ENCODE measurements at regions not wholly inside any gene's neighbourhood (a gene's known extent, or its start where the extent isn't known, plus 50 kb on each side); places are given as distances from the start of the nearest gene placed in this dataset.
"Not testable (repeated sequence)": the region's sequence is repeated elsewhere in the genome, so short reads cannot be mapped to it uniquely, and the experiment has no call there.

DNA sequence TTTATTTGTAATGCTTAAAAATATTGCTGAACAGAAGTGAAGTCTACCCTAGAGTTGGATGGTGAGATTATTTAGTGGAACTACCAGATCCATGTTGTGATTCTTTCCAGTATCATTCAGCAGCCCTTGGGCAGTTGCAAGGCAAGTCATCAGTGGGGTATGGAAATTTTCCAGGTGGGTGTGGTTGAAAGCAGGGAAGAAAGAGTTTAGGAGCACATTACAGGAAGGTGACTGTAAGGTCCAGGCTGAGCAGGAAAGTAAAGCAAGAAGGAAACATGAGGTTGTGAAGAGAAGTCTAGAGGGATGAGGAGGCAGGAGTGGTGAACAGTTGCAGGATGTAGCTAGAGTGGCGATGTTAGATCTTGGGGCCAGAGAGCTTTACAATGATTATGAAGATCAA lies 178.0 kb upstream of the ROPN1B start:
- H3K4me3 ChIP-seq (ENCODE audit: low read depth, low read length); H3K27me3 ChIP-seq (replicated peaks; ENCODE audit: control insufficient read depth, insufficient read depth, low read length); DNase-seq; H3K9me3 ChIP-seq; H3K27me3 Mint-ChIP-seq (ENCODE audit: insufficient read depth, unreplicated experiment); H3K36me3 Mint-ChIP-seq (ENCODE audit: insufficient read depth, unreplicated experiment); H3K36me3 ChIP-seq (ENCODE audit: control insufficient read depth, insufficient read depth, low read length); CTCF ChIA-PET; POLR2A ChIA-PET; BruUV-seq (replicated peaks); H3K4me1 Mint-ChIP-seq (ENCODE audit: low read depth, unreplicated experiment); intact Hi-C loops (cut with micrococcal nuclease; ENCODE audit: unreplicated experiment); H3K4me3 Mint-ChIP-seq (ENCODE audit: unreplicated experiment); H3K4me1 ChIP-seq; H3K27ac Mint-ChIP-seq (ENCODE audit: unreplicated experiment): not testable (repeated sequence)
- peaks cover 15% of the 10 kb centered on the region for H3K9me3 Mint-ChIP-seq (ENCODE audit: unreplicated experiment)

DNA sequence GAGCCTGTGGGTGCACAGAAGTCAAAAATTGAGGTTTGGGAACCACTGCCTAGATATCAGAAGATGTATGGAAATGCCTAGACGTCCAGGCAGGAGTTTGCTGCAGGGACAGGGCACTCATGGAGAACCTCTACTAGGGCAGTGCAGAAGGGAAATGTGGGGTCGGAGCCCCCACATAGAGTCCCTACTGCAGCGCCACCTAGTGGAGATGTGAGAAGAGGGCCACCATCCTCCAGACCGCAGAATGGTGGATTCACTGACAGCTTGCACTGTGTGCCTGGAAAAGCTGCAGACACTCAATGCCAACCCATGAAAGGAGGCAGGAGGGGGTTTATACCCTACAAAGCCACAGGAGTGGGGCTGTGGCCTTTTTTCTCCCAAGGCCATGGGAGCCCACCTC lies 159.0 kb upstream of the ROPN1B start:
- CTCF ChIA-PET; H3K36me3 ChIP-seq (ENCODE audit: control insufficient read depth, insufficient read depth, low read length); DNase-seq; H3K4me3 ChIP-seq (ENCODE audit: low read depth, low read length); POLR2A ChIA-PET; intact Hi-C loops (cut with micrococcal nuclease; ENCODE audit: unreplicated experiment); H3K4me1 Mint-ChIP-seq (ENCODE audit: low read depth, unreplicated experiment); H3K4me1 ChIP-seq; H3K27me3 Mint-ChIP-seq (ENCODE audit: insufficient read depth, unreplicated experiment); H3K27me3 ChIP-seq (replicated peaks; ENCODE audit: control insufficient read depth, insufficient read depth, low read length); H3K27ac Mint-ChIP-seq (ENCODE audit: unreplicated experiment); H3K9me3 ChIP-seq; H3K4me3 Mint-ChIP-seq (ENCODE audit: unreplicated experiment); H3K36me3 Mint-ChIP-seq (ENCODE audit: insufficient read depth, unreplicated experiment); BruUV-seq (replicated peaks): not testable (repeated sequence)
- H3K9me3 Mint-ChIP-seq (ENCODE audit: unreplicated experiment), result peaks cover 33% of the 10 kb centered on the region

DNA sequence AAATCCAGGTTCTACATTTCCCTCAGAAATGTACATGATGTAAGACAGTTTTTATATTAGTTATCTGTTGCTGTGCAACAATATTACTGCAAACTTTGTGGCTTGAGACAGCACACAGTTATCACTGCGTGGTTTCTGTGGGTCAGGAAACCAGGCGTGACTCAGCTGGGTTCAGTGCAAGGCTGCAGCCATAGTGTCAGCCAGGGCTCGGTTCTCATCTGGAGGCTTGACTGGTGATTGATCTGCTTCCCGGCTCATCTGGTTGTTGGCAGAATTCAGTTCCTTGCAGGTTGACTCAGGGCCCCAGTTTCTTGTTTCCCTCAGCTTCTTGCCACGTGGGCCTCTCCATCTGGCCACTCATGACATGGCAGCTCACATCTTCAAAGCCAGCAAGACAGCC lies 146.8 kb upstream of the ROPN1B start:
- H3K27me3 ChIP-seq (replicated peaks; ENCODE audit: control insufficient read depth, insufficient read depth, low read length); H3K9me3 ChIP-seq; BruUV-seq (replicated peaks); H3K27me3 Mint-ChIP-seq (ENCODE audit: insufficient read depth, unreplicated experiment); H3K27ac Mint-ChIP-seq (ENCODE audit: unreplicated experiment); H3K4me1 Mint-ChIP-seq (ENCODE audit: low read depth, unreplicated experiment); H3K36me3 ChIP-seq (ENCODE audit: control insufficient read depth, insufficient read depth, low read length); H3K4me3 Mint-ChIP-seq (ENCODE audit: unreplicated experiment); POLR2A ChIA-PET; H3K36me3 Mint-ChIP-seq (ENCODE audit: insufficient read depth, unreplicated experiment); CTCF ChIA-PET; DNase-seq; intact Hi-C loops (cut with micrococcal nuclease; ENCODE audit: unreplicated experiment); H3K4me3 ChIP-seq (ENCODE audit: low read depth, low read length); H3K4me1 ChIP-seq; H3K9me3 Mint-ChIP-seq (ENCODE audit: unreplicated experiment): not testable (repeated sequence)

DNA sequence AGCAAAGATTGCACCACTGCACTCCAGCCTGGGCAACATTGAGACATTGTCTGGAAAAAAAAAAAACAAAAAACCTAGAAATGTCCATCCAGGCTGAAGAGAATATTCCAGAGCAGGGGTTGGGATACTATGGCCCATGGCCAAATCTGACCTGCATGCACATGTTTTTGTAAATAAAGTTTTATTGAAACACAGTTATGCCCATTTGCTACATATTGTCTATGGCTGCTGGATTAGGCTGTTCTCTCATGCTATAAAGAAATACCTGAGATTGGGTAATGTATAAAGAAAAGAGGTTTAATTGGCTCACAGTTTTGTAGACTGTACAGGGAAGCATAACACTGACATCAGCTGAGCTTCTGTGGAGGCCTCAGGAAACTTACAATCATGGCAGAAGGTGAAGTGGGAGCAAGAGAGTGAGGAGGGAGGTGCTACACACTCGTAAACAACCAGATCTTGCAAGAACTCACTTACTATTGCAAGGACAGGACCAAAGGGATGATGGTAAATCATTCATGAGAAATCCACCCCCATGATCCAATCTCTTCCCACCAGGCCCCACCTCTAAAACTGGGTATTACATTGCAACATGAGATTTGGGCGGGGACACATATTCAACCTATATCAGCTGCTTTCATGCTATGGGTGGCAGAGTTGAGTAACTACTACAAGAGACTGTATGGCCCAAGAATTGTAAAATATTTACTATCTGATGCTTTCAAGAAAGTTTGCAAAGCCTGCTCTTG lies 137.8 kb upstream of the ROPN1B start:
- H3K4me3 Mint-ChIP-seq (ENCODE audit: unreplicated experiment); H3K9me3 ChIP-seq; intact Hi-C loops (cut with micrococcal nuclease; ENCODE audit: unreplicated experiment); H3K27me3 Mint-ChIP-seq (ENCODE audit: insufficient read depth, unreplicated experiment); POLR2A ChIA-PET; CTCF ChIA-PET; H3K4me1 ChIP-seq; H3K4me3 ChIP-seq (ENCODE audit: low read depth, low read length); DNase-seq; H3K36me3 Mint-ChIP-seq (ENCODE audit: insufficient read depth, unreplicated experiment); H3K27me3 ChIP-seq (replicated peaks; ENCODE audit: control insufficient read depth, insufficient read depth, low read length); BruUV-seq (replicated peaks); H3K36me3 ChIP-seq (ENCODE audit: control insufficient read depth, insufficient read depth, low read length); H3K27ac Mint-ChIP-seq (ENCODE audit: unreplicated experiment): not testable (repeated sequence)
- Mint-ChIP-seq H3K9me3 (ENCODE audit: unreplicated experiment) (peaks cover 30% of the 10 kb centered on the region), H3K4me1 (ENCODE audit: low read depth, unreplicated experiment) (peaks cover 15% of the 10 kb centered on the region)

GRCh38 chr3:125835562-125835961 lies 133.4 kb upstream of the ROPN1B start:
- H3K27me3 ChIP-seq (replicated peaks; ENCODE audit: control insufficient read depth, insufficient read depth, low read length); H3K4me3 ChIP-seq (ENCODE audit: low read depth, low read length); DNase-seq; H3K36me3 Mint-ChIP-seq (ENCODE audit: insufficient read depth, unreplicated experiment); CTCF ChIA-PET; H3K4me3 Mint-ChIP-seq (ENCODE audit: unreplicated experiment); H3K4me1 ChIP-seq; H3K27me3 Mint-ChIP-seq (ENCODE audit: insufficient read depth, unreplicated experiment); intact Hi-C loops (cut with micrococcal nuclease; ENCODE audit: unreplicated experiment); BruUV-seq (replicated peaks); H3K9me3 ChIP-seq; H3K36me3 ChIP-seq (ENCODE audit: control insufficient read depth, insufficient read depth, low read length); POLR2A ChIA-PET; H3K27ac Mint-ChIP-seq (ENCODE audit: unreplicated experiment): not testable (repeated sequence)
- H3K4me1 Mint-ChIP-seq (ENCODE audit: low read depth, unreplicated experiment), result peaks cover 30% of the 10 kb centered on the region
- H3K9me3 Mint-ChIP-seq (ENCODE audit: unreplicated experiment), result peaks cover 12% of the 10 kb centered on the region

DNA sequence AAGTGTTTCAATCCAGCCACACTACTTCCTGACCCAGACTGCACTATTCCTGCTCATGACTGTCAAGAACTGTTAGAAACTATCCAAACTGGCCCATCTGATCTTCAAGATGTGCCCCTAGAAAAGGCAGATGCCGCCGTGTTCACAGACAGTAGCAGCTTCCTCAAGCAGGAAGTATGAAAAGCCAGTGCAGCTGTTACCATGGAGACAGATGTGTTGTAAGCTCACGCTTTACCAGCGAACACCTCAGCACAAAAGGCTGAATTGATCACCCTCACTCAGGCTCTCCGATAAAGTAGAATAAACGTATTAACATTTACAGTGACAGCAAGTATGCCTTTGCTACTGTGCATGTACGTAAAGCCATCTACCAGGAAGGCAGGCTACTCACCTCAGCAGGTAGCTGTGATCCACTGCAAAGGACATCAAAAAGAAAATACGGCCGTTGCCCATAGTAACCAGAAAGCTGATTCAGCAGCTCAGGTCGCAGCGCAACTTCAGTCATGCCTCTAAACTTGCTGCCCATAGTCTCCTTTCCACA lies 132.9 kb upstream of the ROPN1B start:
- H3K27ac Mint-ChIP-seq (ENCODE audit: unreplicated experiment); DNase-seq; H3K36me3 Mint-ChIP-seq (ENCODE audit: insufficient read depth, unreplicated experiment); H3K4me3 Mint-ChIP-seq (ENCODE audit: unreplicated experiment); H3K36me3 ChIP-seq (ENCODE audit: control insufficient read depth, insufficient read depth, low read length); H3K27me3 Mint-ChIP-seq (ENCODE audit: insufficient read depth, unreplicated experiment); POLR2A ChIA-PET; H3K4me3 ChIP-seq (ENCODE audit: low read depth, low read length); intact Hi-C loops (cut with micrococcal nuclease; ENCODE audit: unreplicated experiment); H3K9me3 ChIP-seq; H3K27me3 ChIP-seq (replicated peaks; ENCODE audit: control insufficient read depth, insufficient read depth, low read length); BruUV-seq (replicated peaks); H3K4me1 ChIP-seq; CTCF ChIA-PET: not testable (repeated sequence)
- H3K9me3 Mint-ChIP-seq (ENCODE audit: unreplicated experiment), result peaks cover 11% of the 10 kb centered on the region
- peaks cover 30% of the 10 kb centered on the region for H3K4me1 Mint-ChIP-seq (ENCODE audit: low read depth, unreplicated experiment)

GRCh38 chr3:125836786-125837185 lies 132.2 kb upstream of the ROPN1B start:
- H3K4me3 Mint-ChIP-seq (ENCODE audit: unreplicated experiment); H3K27me3 Mint-ChIP-seq (ENCODE audit: insufficient read depth, unreplicated experiment); BruUV-seq (replicated peaks); H3K27ac Mint-ChIP-seq (ENCODE audit: unreplicated experiment); DNase-seq; CTCF ChIA-PET; H3K27me3 ChIP-seq (replicated peaks; ENCODE audit: control insufficient read depth, insufficient read depth, low read length); H3K36me3 Mint-ChIP-seq (ENCODE audit: insufficient read depth, unreplicated experiment); POLR2A ChIA-PET; intact Hi-C loops (cut with micrococcal nuclease; ENCODE audit: unreplicated experiment); H3K4me3 ChIP-seq (ENCODE audit: low read depth, low read length); H3K9me3 ChIP-seq; H3K4me1 ChIP-seq; H3K36me3 ChIP-seq (ENCODE audit: control insufficient read depth, insufficient read depth, low read length): not testable (repeated sequence)
- Mint-ChIP-seq H3K4me1 (ENCODE audit: low read depth, unreplicated experiment) (peaks cover 30% of the 10 kb centered on the region), H3K9me3 (ENCODE audit: unreplicated experiment) (peaks cover 11% of the 10 kb centered on the region)

Measured in Caco-2 (cell line).